HCT116 (cell line): ENCODE measurements at regions not wholly inside any gene's neighbourhood (a gene's known extent, or its start where the extent isn't known, plus 50 kb on each side); places are given as distances from the start of the nearest gene placed in this dataset.

ENCODE experiments used
- ATAC-seq: fragments of 200-7000 bp; cut with Tn5 transposase; 2 replicates; pipeline ENCODE4 v1.9.1; 2020; ENCODE audit warnings: mild to moderate bottlenecking, moderate library complexity
- BruUV-seq: library from RNA; stranded (reverse); fragments of 400-500 nt; replicated peaks from 2 replicates; lab custom pipeline; 2021; lab: Mats Ljungman, UMichigan
- CTCF ChIA-PET: fragments of 300-600 bp; sonication (Branson Sonifier 250); formaldehyde crosslinking; loops from one replicate; lab custom pipeline; 2021; ENCODE audit warnings: antibody characterized with exemption; lab: Charles Lee
- POLR2A ChIA-PET: fragments of 300-600, 350-600 bp; sonication (Branson Sonifier 250); formaldehyde crosslinking; loops from one replicate; lab custom pipeline; 2021; ENCODE audit warnings: antibody characterized with exemption; lab: Charles Lee
- RAD21 ChIA-PET, 2 experiments: fragments of 300-600 bp; sonication (Branson Sonifier 250); formaldehyde crosslinking; loops; one replicate each; lab custom pipeline; 2023; ENCODE audit warnings: low total read pairs in 2 of 2; ENCODE audit not compliant: uncharacterized antibody in 2 of 2, unreplicated experiment in 2 of 2, low non-redundant PET in 1 of 2; lab: Charles Lee
- DNase-seq: peaks from one replicate; pipeline ENCODE4 v3.0.0-alpha.2; 2010; ENCODE audit warnings: low read depth, low spot score
- H2AFZ ChIP-seq: fragments of 200-600 bp; shearing (Covaris generic), sonication (generic); 2 replicates; pipeline ENCODE4 v1.6.1; 2017; ENCODE audit warnings: low read depth, mixed run types, mixed read lengths, antibody characterized with exemption, low read length; ENCODE audit not compliant: poor library complexity, severe bottlenecking
- H3K27ac ChIP-seq: 2 replicates; pipeline ENCODE4 v1.5.1; 2012; ENCODE audit warnings: low read depth, low read length
- H3K27me3 ChIP-seq: fragments of 200-600 bp; sonication (generic); 2 replicates; pipeline ENCODE4 v1.6.1; 2016; ENCODE audit warnings: mixed run types, low read length, mixed read lengths; ENCODE audit not compliant: insufficient read depth
- H3K36me3 ChIP-seq, 2 experiments: fragments of 200-500 bp in 1 of 2; fragments of 200-600 bp in 1 of 2; sonication (Bioruptor generic) in 1 of 2; sonication (generic) in 1 of 2; 2 replicates each; pipeline versions ENCODE4 v1.5.1 to v1.6.1; 2014 to 2016; ENCODE audit warnings: low read length in 2 of 2, inconsistent platforms in 1 of 2, mixed read lengths in 1 of 2, mixed run types in 1 of 2; ENCODE audit not compliant: insufficient read depth in 2 of 2, control insufficient read depth in 1 of 2
- H3K4me1 ChIP-seq, 2 experiments: fragments of 200-600 bp in 1 of 2; sonication (generic) in 1 of 2; 2 replicates each; pipeline versions ENCODE4 v1.5.1 to v1.6.1; 2012 to 2017; ENCODE audit warnings: low read length in 2 of 2, inconsistent platforms in 1 of 2, mild to moderate bottlenecking in 1 of 2, mixed read lengths in 1 of 2, mixed run types in 1 of 2, moderate library complexity in 1 of 2; ENCODE audit not compliant: insufficient read depth in 2 of 2, control insufficient read depth in 1 of 2
- H3K4me2 ChIP-seq: fragments of 200-600 bp; sonication (generic); 2 replicates; pipeline ENCODE4 v1.6.1; 2017; ENCODE audit warnings: mixed run types, low read length, mixed read lengths
- H3K4me3 ChIP-seq, 2 experiments: fragments of 200-600 bp in 1 of 2; sonication (generic) in 1 of 2; replicated peaks in 1 of 2; 2 replicates each; pipeline ENCODE4 v1.5.1; 2011 to 2016; ENCODE audit warnings: low read length in 2 of 2, control low read depth in 1 of 2, low read depth in 1 of 2, mild to moderate bottlenecking in 1 of 2, mixed read lengths in 1 of 2, mixed run types in 1 of 2
- H3K79me2 ChIP-seq: fragments of 200-600 bp; sonication (generic); 2 replicates; pipeline ENCODE4 v1.6.1; 2017; ENCODE audit warnings: mild to moderate bottlenecking, mixed run types, low read length, moderate library complexity, mixed read lengths; ENCODE audit not compliant: insufficient read depth
- H3K9ac ChIP-seq: fragments of 200-600 bp; sonication (generic); 2 replicates; pipeline ENCODE4 v1.6.1; 2016; ENCODE audit warnings: low read length, mixed read lengths
- H3K9me2 ChIP-seq: fragments of 200-600 bp; sonication (generic), shearing (Covaris generic); 2 replicates; pipeline ENCODE4 v1.6.1; 2017; ENCODE audit warnings: mixed run types, mild to moderate bottlenecking, moderate library complexity; ENCODE audit not compliant: insufficient read depth
- H3K9me3 ChIP-seq, 2 experiments: fragments of 200-500 bp in 1 of 2; fragments of 200-600 bp in 1 of 2; sonication (Bioruptor generic) in 1 of 2; sonication (generic) in 1 of 2; 2 replicates each; pipeline ENCODE4 v1.6.1; 2014 to 2017; ENCODE audit warnings: low read length in 2 of 2, mixed read lengths in 2 of 2, inconsistent platforms in 1 of 2, low read depth in 1 of 2, mild to moderate bottlenecking in 1 of 2, mixed run types in 1 of 2, moderate library complexity in 1 of 2; ENCODE audit not compliant: control insufficient read depth in 1 of 2, insufficient read depth in 1 of 2
- H4K20me1 ChIP-seq: fragments of 200-600 bp; sonication (generic), shearing (Covaris generic); 2 replicates; pipeline ENCODE4 v1.6.1; 2017; ENCODE audit warnings: mixed run types, mild to moderate bottlenecking, moderate library complexity; ENCODE audit not compliant: insufficient read depth
- ATF3 ChIP-seq: IDR thresholded peaks from 2 replicates; pipeline ENCODE4 v1.6.1; 2012
- EGR1 ChIP-seq: IDR thresholded peaks from 2 replicates; pipeline ENCODE4 v1.6.1; 2012; ENCODE audit warnings: low read depth
- EZH2 ChIP-seq: fragments of 200-600 bp; sonication (generic); IDR thresholded peaks from 2 replicates; pipeline ENCODE4 v1.6.1; 2017; ENCODE audit warnings: antibody characterized with exemption, mixed run types
- FOSL1 ChIP-seq: IDR thresholded peaks from 2 replicates; pipeline ENCODE4 v1.6.1; 2012; ENCODE audit warnings: low read depth
- JUND ChIP-seq: IDR thresholded peaks from 2 replicates; pipeline ENCODE4 v1.6.1; 2012
- MAX ChIP-seq: IDR thresholded peaks from 2 replicates; pipeline ENCODE4 v1.6.1; 2012
- POLR2A ChIP-seq: IDR thresholded peaks from 2 replicates; pipeline ENCODE4 v1.7.0; 2011; ENCODE audit warnings: borderline replicate concordance; ENCODE audit not compliant: insufficient read depth, insufficient read length; ENCODE audit errors: extremely low read depth
- ZBTB33 ChIP-seq: IDR thresholded peaks from 2 replicates; pipeline ENCODE4 v1.6.1; 2011; ENCODE audit warnings: mild to moderate bottlenecking, low read length, moderate library complexity; ENCODE audit not compliant: insufficient replicate concordance; ENCODE audit errors: extremely low read depth
- ZFX ChIP-seq: fragments of 450-650 bp; IDR thresholded peaks from 2 replicates; pipeline ENCODE4 v1.6.1; 2017
- ZNF274 ChIP-seq: fragments of 200-500 bp; sonication (Bioruptor generic); IDR thresholded peaks from 2 replicates; pipeline ENCODE4 v1.6.1; 2014; ENCODE audit warnings: mild to moderate bottlenecking, low read depth, low read length, inconsistent platforms
- intact Hi-C: fragments of 100-400 bp; cut with micrococcal nuclease; formaldehyde crosslinking; loops from 2 replicates; pipeline ENCODE4 v1.10.0; 2022

- H3K9me2 ChIP-seq, result no peaks in the 10 kb centered on the region
- DNase-seq, result no peak
- no TSS peak for BruUV-seq
- H2AFZ ChIP-seq, result no peak overlapping the region
- H3K9me3 ChIP-seq, result no peaks in the 10 kb centered on the region
- RAD21 ChIA-PET, result interaction anchor here in 1 of 2 experiments (0.6 kb wide), 1 partner anchor 11 kb away, joined by 3 read pairs; no protein-coding TSS in a partner anchor
- no peaks in the 10 kb centered on the region; the same call in 1 of the 2 replicates for H3K27me3 ChIP-seq
- no peak for ATAC-seq
- H4K20me1 ChIP-seq, result no peaks in the 10 kb centered on the region
- peaks cover 5 to 7% of the 10 kb centered on the region in 2 experiments; a peak in 2 of 4 replicates for H3K4me1 ChIP-seq
- no peak overlapping the region for H3K27ac ChIP-seq
- H3K79me2 ChIP-seq, result no peaks in the 10 kb centered on the region
- no peak for TF ChIP-seq ZBTB33
- TF ChIP-seq FOSL1, result no peak
- TF ChIP-seq JUND, result no peak
- TF ChIP-seq ATF3, result no peak
- H3K36me3 ChIP-seq, result no peaks in the 10 kb centered on the region
- no peak overlapping the region for H3K4me2 ChIP-seq
- H3K4me3 ChIP-seq, result no peak overlapping the region
- CTCF ChIA-PET, result no interaction called here
- intact Hi-C loops, result no loop called here
- POLR2A ChIA-PET, result no interaction called here
- H3K9ac ChIP-seq, result no peak overlapping the region
These were observed 101.2 kb downstream of the TLE3 start for GRCh38 chr15:69996321-69997160.

- TF ChIP-seq EZH2 (no peak), MAX (no peak), POLR2A (no peak), EGR1 (no peak), FOSL1 (no peak), ZNF274 (no peak), ZFX (no peak)
- no peaks in the 10 kb centered on the region; the same call in 1 of the 2 replicates for H3K27me3 ChIP-seq
- ChIA-PET CTCF (no interaction called here), POLR2A (no interaction called here), RAD21 (no interaction called here)
- H4K20me1 ChIP-seq, result no peaks in the 10 kb centered on the region
- DNase-seq (no peak), ATAC-seq (no peak)
- no peaks in the 10 kb centered on the region for H3K9me2 ChIP-seq
- H3K27ac ChIP-seq, result no peak overlapping the region
- no peak overlapping the region for H2AFZ ChIP-seq
- intact Hi-C loops, result no loop called here
- H3K79me2 ChIP-seq, result no peaks in the 10 kb centered on the region
- no peak overlapping the region for H3K9ac ChIP-seq
- H3K9me3 ChIP-seq, result no peaks in the 10 kb centered on the region
- H3K36me3 ChIP-seq, result no peaks in the 10 kb centered on the region
- BruUV-seq, result no TSS peak
- no peak overlapping the region for H3K4me2 ChIP-seq
- H3K4me1 ChIP-seq, result peaks cover 5 to 7% of the 10 kb centered on the region in 2 experiments; a peak in 2 of 4 replicates
- no peak overlapping the region for H3K4me3 ChIP-seq
These were observed 100.6 kb downstream of the TLE3 start for GRCh38 chr15:69997161-69997485.
